Liver (tissue), 8 donors: ENCODE measurements at regions not wholly inside any gene's neighbourhood (a gene's known extent, or its start where the extent isn't known, plus 50 kb on each side); places are given as distances from the start of the nearest gene placed in this dataset.

Experiments
- DNase-seq: peaks from one replicate; pipeline ENCODE4 v3.0.0-alpha.2; 2017; ENCODE audit warnings: low spot score
- H3K27ac ChIP-seq, 2 donors: one replicate each; pipeline ENCODE4 v1.7.0; 2013; ENCODE audit warnings: inconsistent platforms in 2 of 2, low read length in 2 of 2, control low read depth in 1 of 2, low read depth in 1 of 2, mild to moderate bottlenecking in 1 of 2
- H3K27me3 ChIP-seq, 4 donors: one replicate each; pipeline versions ENCODE4 v1.6.1 to v1.7.0; 2013; ENCODE audit warnings: low read length in 3 of 4, inconsistent platforms in 1 of 4, mild to moderate bottlenecking in 1 of 4, moderate library complexity in 1 of 4; ENCODE audit not compliant: control insufficient read depth in 4 of 4, insufficient read depth in 4 of 4
- H3K36me3 ChIP-seq, 4 donors: one replicate each; pipeline versions ENCODE4 v1.6.1 to v1.7.0; 2013; ENCODE audit warnings: low read length in 3 of 4, mild to moderate bottlenecking in 3 of 4, low read depth in 1 of 4, moderate library complexity in 1 of 4; ENCODE audit not compliant: control insufficient read depth in 4 of 4, insufficient read depth in 3 of 4
- H3K4me1 ChIP-seq, 4 donors: one replicate each; pipeline versions ENCODE4 v1.6.1 to v1.7.0; 2013; ENCODE audit warnings: low read length in 3 of 4, mild to moderate bottlenecking in 3 of 4, moderate library complexity in 1 of 4; ENCODE audit not compliant: control insufficient read depth in 4 of 4, insufficient read depth in 4 of 4
- H3K4me3 ChIP-seq, 3 donors: one replicate each; pipeline versions ENCODE4 v1.6.1 to v1.7.0; 2013; ENCODE audit warnings: low read length in 3 of 3, control low read depth in 1 of 3, low read depth in 1 of 3, mild to moderate bottlenecking in 1 of 3
- H3K9ac ChIP-seq, 2 donors: one replicate each; pipeline ENCODE4 v1.7.0; 2013; ENCODE audit warnings: low read length in 2 of 2, mild to moderate bottlenecking in 2 of 2, moderate library complexity in 2 of 2, control low read depth in 1 of 2, low read depth in 1 of 2
- H3K9me3 ChIP-seq, 4 donors: one replicate each; pipeline versions ENCODE4 v1.6.1 to v1.7.0; 2013; ENCODE audit warnings: low read length in 3 of 4; ENCODE audit not compliant: control insufficient read depth in 4 of 4
- EGR1 ChIP-seq, 2 donors: IDR thresholded peaks; 2 replicates each; pipeline ENCODE4 v1.6.1; 2016 to 2018; ENCODE audit warnings: antibody characterized with exemption in 2 of 2, low read depth in 2 of 2
- FOXA2 ChIP-seq: IDR thresholded peaks from 2 replicates; pipeline ENCODE4 v1.6.1; 2016; ENCODE audit warnings: antibody characterized with exemption
- HNF4A ChIP-seq, 2 donors: conservative IDR thresholded peaks; 2 replicates each; pipeline ENCODE4 v1.6.1; 2016; ENCODE audit warnings: antibody characterized with exemption in 2 of 2, mild to moderate bottlenecking in 2 of 2
- JUND ChIP-seq, 2 donors: IDR thresholded peaks; 2 replicates each; pipeline ENCODE4 v1.6.1; 2016; ENCODE audit warnings: antibody characterized with exemption in 2 of 2
- RAD21 ChIP-seq, 2 donors: IDR thresholded peaks; 2 replicates each; pipeline ENCODE4 v1.6.1; 2016; ENCODE audit warnings: antibody characterized with exemption in 2 of 2, mild to moderate bottlenecking in 2 of 2
- REST ChIP-seq: IDR thresholded peaks from 2 replicates; pipeline ENCODE4 v1.6.1; 2016; ENCODE audit warnings: antibody characterized with exemption, mild to moderate bottlenecking
- SP1 ChIP-seq: IDR thresholded peaks from 2 replicates; pipeline ENCODE4 v1.6.1; 2018; ENCODE audit warnings: antibody characterized with exemption, mild to moderate bottlenecking
- YY1 ChIP-seq: IDR thresholded peaks from 2 replicates; pipeline ENCODE4 v1.6.1; 2016; ENCODE audit warnings: antibody characterized with exemption, mild to moderate bottlenecking
- whole genome bisulfite sequencing: extraction: QIAGEN DNeasy Blood & Tissue Kit; methylation state at CpG from one replicate; pipeline ENCODE4 v1.1.7; 2013; 5-methylcytosine and 5-hydroxymethylcytosine counted together
- TF ChIP-seq, protein P1 (sequence below): fragments of 150-350 bp; IDR thresholded peaks from 2 replicates; pipeline ENCODE4 v1.5.1; 2017; ENCODE audit warnings: improper control_type of control experiment, low read depth, low read length; ENCODE audit not compliant: missing input control
- TF ChIP-seq, protein P2 (sequence below): IDR thresholded peaks from 2 replicates; pipeline ENCODE4 v1.6.1; 2016; ENCODE audit warnings: antibody characterized with exemption
- donor health status: healthy.
- donor health status: healthy.
- donor health status: healthy.
- donor health status: healthy.
- donor health status: healthy.

DNA sequence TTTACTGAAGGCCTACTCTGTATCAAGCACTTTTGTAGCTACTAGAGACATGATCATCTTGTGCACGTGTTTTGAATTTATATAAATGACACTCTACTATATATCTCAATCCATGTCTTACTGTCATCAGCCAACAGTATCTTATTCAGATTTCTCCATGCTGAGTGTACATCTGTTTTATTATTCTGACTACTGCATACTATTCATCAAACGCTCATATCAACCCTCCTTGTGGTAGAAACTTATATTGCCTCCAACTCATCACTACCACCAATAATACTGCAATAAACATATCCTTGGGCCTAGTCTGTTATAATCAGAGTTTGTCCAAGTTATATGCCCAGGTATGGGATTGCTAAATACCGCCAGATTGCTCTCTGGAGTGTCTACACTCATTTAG, 81.6 kb upstream of the IRF2BP2 start:
- no peak overlapping the region for H3K4me3 ChIP-seq
- TF ChIP-seq, protein P1, sequence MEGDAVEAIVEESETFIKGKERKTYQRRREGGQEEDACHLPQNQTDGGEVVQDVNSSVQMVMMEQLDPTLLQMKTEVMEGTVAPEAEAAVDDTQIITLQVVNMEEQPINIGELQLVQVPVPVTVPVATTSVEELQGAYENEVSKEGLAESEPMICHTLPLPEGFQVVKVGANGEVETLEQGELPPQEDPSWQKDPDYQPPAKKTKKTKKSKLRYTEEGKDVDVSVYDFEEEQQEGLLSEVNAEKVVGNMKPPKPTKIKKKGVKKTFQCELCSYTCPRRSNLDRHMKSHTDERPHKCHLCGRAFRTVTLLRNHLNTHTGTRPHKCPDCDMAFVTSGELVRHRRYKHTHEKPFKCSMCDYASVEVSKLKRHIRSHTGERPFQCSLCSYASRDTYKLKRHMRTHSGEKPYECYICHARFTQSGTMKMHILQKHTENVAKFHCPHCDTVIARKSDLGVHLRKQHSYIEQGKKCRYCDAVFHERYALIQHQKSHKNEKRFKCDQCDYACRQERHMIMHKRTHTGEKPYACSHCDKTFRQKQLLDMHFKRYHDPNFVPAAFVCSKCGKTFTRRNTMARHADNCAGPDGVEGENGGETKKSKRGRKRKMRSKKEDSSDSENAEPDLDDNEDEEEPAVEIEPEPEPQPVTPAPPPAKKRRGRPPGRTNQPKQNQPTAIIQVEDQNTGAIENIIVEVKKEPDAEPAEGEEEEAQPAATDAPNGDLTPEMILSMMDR: peak; percentile 27
- TF ChIP-seq EGR1 (IDR thresholded peaks at IDR 0.05; ENCODE audit: low read depth in 2 of 2) (no peak), RAD21 (IDR thresholded peaks at IDR 0.05) (peak; percentile 26 to 63), FOXA2 (no peak), JUND (IDR thresholded peaks at IDR 0.05) (no peak), YY1 (no peak), SP1 (no peak)
- TF ChIP-seq, protein P2, sequence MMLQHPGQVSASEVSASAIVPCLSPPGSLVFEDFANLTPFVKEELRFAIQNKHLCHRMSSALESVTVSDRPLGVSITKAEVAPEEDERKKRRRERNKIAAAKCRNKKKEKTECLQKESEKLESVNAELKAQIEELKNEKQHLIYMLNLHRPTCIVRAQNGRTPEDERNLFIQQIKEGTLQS: no peak
- no peaks in the 10 kb centered on the region for H3K4me1 ChIP-seq
- 86% methylated on average over 3 of the region's 3 CpGs for WGBS
- no peaks in the 10 kb centered on the region for H3K36me3 ChIP-seq
- H3K9ac ChIP-seq: no peak overlapping the region
- DNase-seq: no peak
- H3K9me3 ChIP-seq: no peaks in the 10 kb centered on the region
- H3K27ac ChIP-seq: no peak overlapping the region
- H3K27me3 ChIP-seq: no peaks in the 10 kb centered on the region

DNA sequence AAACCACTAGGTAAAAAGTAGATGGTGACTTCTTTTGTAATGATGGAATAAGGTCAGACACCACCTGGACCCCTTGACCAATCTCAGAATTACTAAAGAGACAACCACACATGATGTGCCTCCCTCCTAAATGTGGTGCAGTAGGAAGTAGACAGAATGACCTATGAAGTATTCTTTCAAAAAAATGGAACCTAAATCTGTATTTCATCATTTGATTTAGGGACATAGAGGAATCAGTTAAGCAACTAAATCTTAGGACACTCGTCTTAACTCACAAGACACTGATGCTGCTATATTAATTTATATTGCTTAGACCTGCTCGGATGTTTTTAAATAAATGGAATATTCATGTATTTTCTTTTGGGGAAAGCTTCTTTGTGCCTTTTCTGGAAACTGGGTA, 80.9 kb upstream of the IRF2BP2 start:
- no peaks in the 10 kb centered on the region for H3K9me3 ChIP-seq
- no peaks in the 10 kb centered on the region for H3K4me1 ChIP-seq
- no peak overlapping the region for H3K9ac ChIP-seq
- no peak for DNase-seq
- no peaks in the 10 kb centered on the region for H3K36me3 ChIP-seq
- WGBS: 92% methylated on average over 2 of the region's 2 CpGs
- H3K27ac ChIP-seq: no peak overlapping the region
- H3K4me3 ChIP-seq: no peak overlapping the region
- no peaks in the 10 kb centered on the region for H3K27me3 ChIP-seq
- TF ChIP-seq SP1: no peak
- no peak for TF ChIP-seq YY1
- TF ChIP-seq REST: no peak

- Histone ChIP-seq H3K27me3 (no peaks in the 10 kb centered on the region), H3K27ac (no peak overlapping the region), H3K9me3 (no peaks in the 10 kb centered on the region), H3K4me3 (no peak overlapping the region), H3K9ac (no peak overlapping the region), H3K4me1 (peaks cover 0 to 3% (median 0%) of the 10 kb centered on the region in 4 donors), H3K36me3 (no peaks in the 10 kb centered on the region)
- TF ChIP-seq, protein P2: no peak
- no peak for TF ChIP-seq RAD21 (IDR thresholded peaks at IDR 0.05)
- no peak for TF ChIP-seq HNF4A (conservative IDR thresholded peaks at IDR 0.05)
- no peak for DNase-seq
- WGBS: 86% methylated on average over 3 of the region's 3 CpGs
Observed at GRCh38 chr1:234689236-234689635, 79.3 kb upstream of the IRF2BP2 start.
